Chondrocyte (in vitro differentiated cells): ENCODE measurements at regions not wholly inside any gene's neighbourhood (a gene's known extent, or its start where the extent isn't known, plus 50 kb on each side); places are given as distances from the start of the nearest gene placed in this dataset.

ENCODE experiments used
- DNase-seq: peaks from one replicate; pipeline ENCODE4 v3.0.0; 2021; ENCODE audit warnings: mixed read lengths, low spot score
- H3K27ac Mint-ChIP-seq: one replicate; pipeline ENCODE4 v1.8.0; 2021; ENCODE audit warnings: mild to moderate bottlenecking, moderate library complexity, mixed read lengths; ENCODE audit not compliant: unreplicated experiment
- H3K27me3 Mint-ChIP-seq: 2 replicates; pipeline ENCODE4 v1.8.0; 2021; ENCODE audit warnings: low read depth, mixed read lengths
- H3K36me3 Mint-ChIP-seq: 2 replicates; pipeline ENCODE4 v1.8.0; 2021; ENCODE audit warnings: low read depth, mixed read lengths
- H3K4me1 Mint-ChIP-seq: 2 replicates; pipeline ENCODE4 v1.8.0; 2021; ENCODE audit warnings: low read depth, mild to moderate bottlenecking, mixed read lengths
- H3K4me3 Mint-ChIP-seq: one replicate; pipeline ENCODE4 v1.8.0; 2021; ENCODE audit warnings: mild to moderate bottlenecking, moderate library complexity, mixed read lengths; ENCODE audit not compliant: unreplicated experiment
- H3K9me3 Mint-ChIP-seq: 2 replicates; pipeline ENCODE4 v1.8.0; 2021; ENCODE audit warnings: low read depth, mixed read lengths
- CTCF ChIP-seq: fragments of 200-600 bp; sonication (generic); IDR thresholded peaks from 2 replicates; pipeline ENCODE4 v1.5.0; 2021; ENCODE audit warnings: antibody characterized with exemption, mild to moderate bottlenecking, moderate library complexity

GRCh38 chr16:73858326-73858725, 438.3 kb upstream of the PSMD7 start:
- H3K36me3 Mint-ChIP-seq = no peaks in the 10 kb centered on the region
- DNase-seq = no peak
- no peaks in the 10 kb centered on the region for H3K4me1 Mint-ChIP-seq
- H3K4me3 Mint-ChIP-seq = no peak overlapping the region
- no peak for TF ChIP-seq CTCF
- peaks cover 11% of the 10 kb centered on the region for H3K9me3 Mint-ChIP-seq
- H3K27ac Mint-ChIP-seq = no peak overlapping the region
- peaks cover 18% of the 10 kb centered on the region for H3K27me3 Mint-ChIP-seq

- no peak for DNase-seq
Observed at GRCh38 chr16:73853968-73854367, 442.6 kb upstream of the PSMD7 start.

GRCh38 chr16:73852561-73852960, 444.1 kb upstream of the PSMD7 start:
- DNase-seq = no peak
- H3K36me3 Mint-ChIP-seq = no peaks in the 10 kb centered on the region
- peaks cover 12% of the 10 kb centered on the region for H3K27me3 Mint-ChIP-seq
- peaks cover 12% of the 10 kb centered on the region for H3K9me3 Mint-ChIP-seq
- no peaks in the 10 kb centered on the region for H3K4me1 Mint-ChIP-seq
- H3K4me3 Mint-ChIP-seq = no peak overlapping the region
- TF ChIP-seq CTCF = no peak
- H3K27ac Mint-ChIP-seq = no peak overlapping the region

More at GRCh38 chr16:73853968-73854367, 442.6 kb upstream of the PSMD7 start:
- H3K36me3 Mint-ChIP-seq = no peaks in the 10 kb centered on the region
- TF ChIP-seq CTCF = no peak
- no peaks in the 10 kb centered on the region for H3K4me1 Mint-ChIP-seq
- H3K27me3 Mint-ChIP-seq = peaks cover 15% of the 10 kb centered on the region
- no peak overlapping the region for H3K27ac Mint-ChIP-seq
- no peak overlapping the region for H3K4me3 Mint-ChIP-seq
- peaks cover 12% of the 10 kb centered on the region for H3K9me3 Mint-ChIP-seq

- no peaks in the 10 kb centered on the region for H3K36me3 Mint-ChIP-seq
- TF ChIP-seq CTCF = no peak
- H3K27me3 Mint-ChIP-seq = peaks cover 7% of the 10 kb centered on the region
- H3K4me3 Mint-ChIP-seq = no peak overlapping the region
- DNase-seq = no peak
- H3K27ac Mint-ChIP-seq = no peak overlapping the region
- H3K4me1 Mint-ChIP-seq = no peaks in the 10 kb centered on the region
- peaks cover 3% of the 10 kb centered on the region for H3K9me3 Mint-ChIP-seq
Observed at GRCh38 chr16:73848993-73849392, 447.6 kb upstream of the PSMD7 start.

GRCh38 chr16:73847090-73847489, 449.5 kb upstream of the PSMD7 start:
- Mint-ChIP-seq H3K9me3 (no peaks in the 10 kb centered on the region), H3K4me3 (no peak overlapping the region), H3K36me3 (no peaks in the 10 kb centered on the region), H3K27ac (no peak overlapping the region), H3K4me1 (no peaks in the 10 kb centered on the region), H3K27me3 (peaks cover 7% of the 10 kb centered on the region)
- no peak for DNase-seq
- no peak for TF ChIP-seq CTCF
